Epidermal melanocyte (primary cell): ENCODE measurements at regions not wholly inside any gene's neighbourhood (a gene's known extent, or its start where the extent isn't known, plus 50 kb on each side); places are given as distances from the start of the nearest gene placed in this dataset.

Experiments
- DNase-seq: peaks from one replicate; pipeline ENCODE4 v3.0.0; 2011; ENCODE audit warnings: low spot score; ENCODE audit not compliant: insufficient read length

GRCh38 chr13:78428646-78429045 lies 174.7 kb downstream of the POU4F1 start:
- DNase-seq = no peak

DNA sequence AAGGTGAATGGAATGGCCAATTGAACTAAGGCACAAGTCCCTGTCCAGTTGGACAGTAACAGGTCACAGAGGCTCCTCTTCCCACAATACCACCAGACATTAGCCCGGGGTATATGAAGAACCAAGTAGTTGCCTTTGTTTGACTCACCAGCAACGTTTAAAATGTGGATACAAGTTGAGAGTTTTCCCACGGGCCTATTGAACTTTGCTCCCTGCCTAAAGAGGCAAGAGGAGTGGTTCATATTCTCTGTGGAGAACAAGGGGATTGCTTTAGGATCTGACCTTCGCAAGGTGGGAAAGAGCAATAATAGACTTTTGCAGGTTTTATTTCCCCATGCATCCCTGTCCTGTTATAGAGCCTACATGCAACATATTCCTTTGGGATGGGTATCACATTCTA lies 177.2 kb downstream of the POU4F1 start:
- DNase-seq = no peak

- DNase-seq = no peak
Observed at GRCh38 chr13:78420814-78421213, 182.5 kb downstream of the POU4F1 start.

GRCh38 chr13:78413887-78414553 lies 189.3 kb downstream of the POU4F1 start:
- no peak for DNase-seq

- DNase-seq = no peak
Observed at GRCh38 chr13:78410847-78411246, 192.5 kb downstream of the POU4F1 start.

GRCh38 chr13:78410164-78410563 lies 193.2 kb downstream of the POU4F1 start:
- DNase-seq = no peak

- no peak for DNase-seq
Observed at GRCh38 chr13:78409172-78409571, 194.2 kb downstream of the POU4F1 start.

DNA sequence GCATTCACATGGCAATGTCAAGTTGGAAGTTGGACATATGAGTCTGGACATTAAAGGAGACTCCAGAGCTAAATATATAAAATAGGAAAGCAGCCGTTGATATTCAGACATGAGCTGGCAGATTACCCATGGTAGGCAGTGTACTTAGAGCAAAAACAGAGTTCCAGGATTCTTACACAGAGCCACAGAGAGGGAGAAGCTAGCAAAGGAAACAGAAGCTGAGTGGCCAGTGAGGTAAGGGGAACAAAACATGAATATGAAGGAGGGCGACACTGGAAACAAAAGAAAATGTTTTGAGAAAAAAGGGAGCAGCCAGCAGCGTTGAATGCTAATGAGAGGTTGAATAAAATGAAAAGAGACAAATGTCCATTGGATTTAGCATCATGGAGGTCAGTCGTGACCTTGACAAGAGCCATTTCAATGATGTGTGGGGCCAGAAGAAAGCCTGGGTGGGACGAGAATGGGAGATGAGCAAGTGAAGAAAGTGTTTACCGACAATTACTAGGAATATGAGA lies 198.4 kb downstream of the POU4F1 start:
- no peak for DNase-seq

GRCh38 chr13:78402708-78403400 lies 200.5 kb downstream of the POU4F1 start:
- DNase-seq = no peak

DNA sequence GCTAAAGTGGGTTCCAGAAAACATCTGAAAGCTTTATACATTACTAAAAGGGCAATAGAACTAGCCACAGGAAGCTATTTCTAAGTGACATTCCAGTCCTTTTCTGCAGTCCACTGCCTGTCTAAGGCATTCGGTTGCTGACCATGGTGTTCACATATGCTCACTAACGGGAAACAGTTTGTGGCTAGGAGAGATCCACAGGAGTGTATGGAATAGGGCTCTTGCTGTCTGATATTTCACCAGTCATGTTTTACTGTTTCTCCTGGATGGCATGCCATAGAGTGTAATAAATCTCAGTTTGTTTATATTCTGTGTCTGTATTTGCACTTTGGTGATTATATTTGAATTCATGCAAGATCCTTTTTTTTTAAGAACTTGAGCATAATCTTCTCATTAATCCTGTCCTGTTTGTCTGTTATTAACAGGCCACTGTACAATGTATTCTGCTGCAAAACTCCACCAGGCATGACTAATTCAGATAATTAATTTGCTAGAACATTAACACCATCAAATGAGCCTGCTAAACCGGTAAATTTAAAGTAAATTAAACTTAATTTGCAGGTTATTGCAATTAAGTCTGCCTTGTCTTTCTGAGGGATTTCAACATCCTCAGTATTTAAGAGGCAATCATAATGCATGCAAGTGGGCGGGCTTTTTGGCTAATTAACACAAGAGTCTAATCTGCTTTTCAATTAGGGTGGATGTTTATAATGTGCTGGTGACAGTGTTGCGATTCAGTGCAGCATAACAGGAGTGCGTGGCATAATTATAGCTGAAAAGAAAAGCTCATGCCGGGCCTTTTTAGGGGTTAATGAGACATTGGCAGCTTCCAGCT lies 201.3 kb downstream of the POU4F1 start:
- no peak for DNase-seq

- no peak for DNase-seq
Observed at GRCh38 chr13:78398743-78399410, 204.5 kb downstream of the POU4F1 start.

GRCh38 chr13:78393286-78394142 lies 209.8 kb downstream of the POU4F1 start:
- no peak for DNase-seq

DNA sequence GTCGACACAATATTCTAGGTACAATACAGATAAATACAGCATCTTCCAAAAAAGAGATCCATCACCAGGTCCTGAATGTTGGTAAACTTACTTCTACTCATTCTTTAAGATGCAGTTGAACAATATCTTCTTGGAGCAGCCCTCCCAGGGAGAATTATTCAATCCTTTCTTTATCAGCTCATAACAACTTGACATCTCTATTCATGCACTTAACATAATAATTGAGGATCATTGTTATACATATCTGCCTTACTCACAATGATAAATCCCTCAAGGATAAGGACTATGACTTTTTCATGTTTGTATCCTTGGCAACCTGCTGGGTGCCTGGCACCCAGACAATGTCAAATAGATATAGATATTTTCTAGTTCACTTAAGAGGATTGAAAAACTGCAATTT lies 219.5 kb downstream of the POU4F1 start:
- DNase-seq = no peak

- no peak for DNase-seq
Observed at GRCh38 chr13:78383071-78383484, 220.3 kb downstream of the POU4F1 start.

DNA sequence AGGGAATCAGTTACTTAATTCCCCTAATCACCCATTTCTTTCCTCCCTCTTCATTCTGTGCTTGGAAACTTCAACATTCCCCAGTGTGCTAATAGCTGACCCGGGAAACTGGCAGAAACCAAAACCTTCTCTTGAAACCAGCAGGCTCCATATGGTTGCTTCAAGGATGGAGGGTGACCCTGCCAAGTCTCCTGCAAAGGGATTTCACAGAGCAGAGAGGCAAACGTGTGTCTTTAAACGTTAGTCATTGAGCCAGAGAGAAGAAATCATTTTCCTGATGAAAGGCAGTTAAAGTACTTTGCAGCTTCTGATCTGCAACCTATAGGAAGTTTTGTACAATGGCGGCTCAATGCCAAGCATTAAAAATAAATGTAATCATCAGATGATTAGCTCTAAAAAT lies 220.9 kb downstream of the POU4F1 start:
- DNase-seq = no peak

GRCh38 chr13:78376822-78377221 lies 226.5 kb downstream of the POU4F1 start:
- no peak for DNase-seq

- no peak for DNase-seq
Observed at GRCh38 chr13:78376033-78376432, 227.3 kb downstream of the POU4F1 start.

GRCh38 chr13:78372581-78372980 lies 230.8 kb downstream of the POU4F1 start:
- no peak for DNase-seq

DNA sequence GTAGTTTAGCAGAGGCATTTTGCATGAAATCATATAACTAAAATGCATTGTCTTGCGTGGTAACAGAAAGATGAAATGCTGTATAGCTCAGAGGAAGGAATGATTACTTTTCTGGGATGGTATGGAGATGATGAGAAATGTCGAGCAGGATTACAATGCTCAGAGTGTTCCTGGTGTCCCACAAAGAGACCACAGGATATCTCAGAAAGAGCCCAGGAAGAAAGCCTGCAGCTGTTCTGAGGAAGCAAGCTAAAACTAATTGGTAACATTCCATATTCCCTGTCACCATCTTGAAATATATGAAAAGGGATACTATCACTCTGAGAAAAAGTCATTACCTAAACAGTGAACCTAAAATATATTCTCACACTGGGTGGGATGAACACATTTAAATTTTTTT lies 233.1 kb downstream of the POU4F1 start:
- no peak for DNase-seq

- DNase-seq = no peak
Observed at GRCh38 chr13:78364711-78365110, 238.6 kb downstream of the POU4F1 start.

DNA sequence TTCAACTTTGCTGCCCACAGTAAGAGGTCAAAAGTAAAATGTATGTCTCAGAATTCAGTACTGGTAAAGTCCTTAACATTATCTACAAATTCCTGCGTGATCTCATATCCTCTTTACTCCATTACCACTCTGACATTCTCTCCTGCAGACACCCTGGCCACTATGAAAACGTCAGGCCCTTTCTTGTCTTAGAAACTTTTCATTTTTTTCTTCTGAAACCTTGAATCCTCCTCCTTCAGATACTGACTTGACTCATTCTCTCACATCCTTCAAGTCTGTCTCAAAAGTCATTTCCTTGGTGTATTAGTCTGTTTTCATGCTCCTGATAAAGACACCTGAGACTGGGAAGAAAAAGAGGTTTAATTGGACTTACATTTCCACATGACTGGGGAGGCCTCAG lies 262.3 kb downstream of the POU4F1 start:
- DNase-seq = no peak
